B cell (primary cell): ENCODE measurements at regions not wholly inside any gene's neighbourhood (a gene's known extent, or its start where the extent isn't known, plus 50 kb on each side); places are given as distances from the start of the nearest gene placed in this dataset.

Experiments used
- ATAC-seq: fragments of 200-7000 bp; cut with Tn5 transposase; one replicate; pipeline ENCODE4 v1.10.0; 2021; ENCODE audit warnings: low read depth, mild to moderate bottlenecking, moderate number of reproducible peaks, moderate library complexity
- CTCF ChIA-PET: fragments of 350-600 bp; sonication (Branson Sonifier 250); formaldehyde crosslinking; loops from one replicate; lab custom pipeline; 2021; ENCODE audit warnings: antibody characterized with exemption, inconsistent platforms; lab: Charles Lee
- POLR2A ChIA-PET: fragments of 350-600 bp; sonication (Branson Sonifier 250); formaldehyde crosslinking; loops from one replicate; lab custom pipeline; 2021; ENCODE audit warnings: antibody characterized with exemption; lab: Charles Lee
- DNase-seq: peaks from one replicate; pipeline ENCODE4 v3.0.0; 2013
- H2AFZ ChIP-seq: 2 replicates; pipeline ENCODE4 v1.6.1; 2012; ENCODE audit warnings: mild to moderate bottlenecking, low read depth, low read length; ENCODE audit not compliant: insufficient read depth, poor library complexity, severe bottlenecking
- H3K27ac ChIP-seq, 2 donors: 1 replicate in 1 of 2; 2 replicates in 1 of 2; pipeline ENCODE4 v1.5.1; 2012 to 2013; ENCODE audit warnings: low read length in 2 of 2, mild to moderate bottlenecking in 2 of 2, moderate library complexity in 1 of 2
- H3K27me3 ChIP-seq, 4 experiments: fragments of 200-600 bp in 1 of 4; sonication (generic) in 1 of 4; replicated peaks in 1 of 4; 1 replicate in 2 of 4; 2 replicates in 2 of 4; pipeline versions ENCODE4 v1.6.1 to v1.7.0; 2013 to 2016; ENCODE audit warnings: low read length in 3 of 4, mild to moderate bottlenecking in 2 of 4, mixed read lengths in 1 of 4, moderate library complexity in 1 of 4; ENCODE audit not compliant: insufficient read depth in 4 of 4, control insufficient read depth in 3 of 4; ENCODE audit errors: control extremely low read depth in 1 of 4
- H3K36me3 ChIP-seq, 2 experiments: replicated peaks in 1 of 2; 1 replicate in 1 of 2; 2 replicates in 1 of 2; pipeline versions ENCODE4 v1.6.1 to v1.7.1; 2013; ENCODE audit warnings: low read length in 1 of 2; ENCODE audit not compliant: insufficient read depth in 2 of 2, control insufficient read depth in 1 of 2; ENCODE audit errors: control extremely low read depth in 1 of 2, extremely low read depth in 1 of 2
- H3K4me1 ChIP-seq, 2 donors: fragments of 200-600 bp in 1 of 2; sonication (generic) in 1 of 2; 1 replicate in 1 of 2; 2 replicates in 1 of 2; pipeline versions ENCODE4 v1.5.1 to v1.6.1; 2013 to 2017; ENCODE audit warnings: low read length in 2 of 2; ENCODE audit not compliant: control insufficient read depth in 2 of 2, insufficient read depth in 2 of 2
- H3K4me2 ChIP-seq: replicated peaks from 2 replicates; pipeline ENCODE3; 2012; ENCODE audit warnings: mild to moderate bottlenecking, low read depth, low read length; ENCODE audit not compliant: poor library complexity, severe bottlenecking
- H3K4me3 ChIP-seq, 5 experiments: fragments of 200-600 bp in 1 of 5; sonication (generic) in 1 of 5; 1 replicate in 3 of 5; 2 replicates in 2 of 5; pipeline versions ENCODE4 v1.5.1 to v1.7.0; 2011 to 2016; ENCODE audit warnings: low read length in 4 of 5, mild to moderate bottlenecking in 4 of 5, low read depth in 2 of 5, control low read depth in 1 of 5, moderate library complexity in 1 of 5; ENCODE audit not compliant: insufficient read depth in 1 of 5; ENCODE audit errors: control extremely low read depth in 1 of 5, extremely low read depth in 1 of 5
- H3K79me2 ChIP-seq: fragments of 200-600 bp; sonication (generic); one replicate; pipeline ENCODE4 v1.6.0; 2016; ENCODE audit warnings: low read length; ENCODE audit not compliant: control insufficient read depth, insufficient read depth
- H3K9ac ChIP-seq: fragments of 200-600 bp; sonication (generic); 2 replicates; pipeline ENCODE4 v1.6.1; 2017; ENCODE audit warnings: mild to moderate bottlenecking, low read length, moderate library complexity
- H3K9me3 ChIP-seq, 3 donors: one replicate each; pipeline versions ENCODE4 v1.6.1 to v1.7.1; 2013; ENCODE audit warnings: low read length in 2 of 3; ENCODE audit not compliant: control insufficient read depth in 2 of 3, insufficient read depth in 1 of 3; ENCODE audit errors: control extremely low read depth in 1 of 3
- H4K20me1 ChIP-seq: 2 replicates; pipeline ENCODE4 v1.6.0; 2012; ENCODE audit warnings: mild to moderate bottlenecking, low read length; ENCODE audit not compliant: insufficient read depth, control insufficient read depth, poor library complexity, severe bottlenecking
- H3K27ac Mint-ChIP-seq: one replicate; pipeline ENCODE4 v1.8.0; 2021; ENCODE audit warnings: mixed read lengths
- H3K27me3 Mint-ChIP-seq: one replicate; pipeline ENCODE4 v1.8.0; 2021; ENCODE audit warnings: mixed read lengths
- H3K4me1 Mint-ChIP-seq: one replicate; pipeline ENCODE4 v1.8.0; 2021; ENCODE audit warnings: mixed read lengths
- H3K4me3 Mint-ChIP-seq: one replicate; pipeline ENCODE4 v1.8.0; 2021; ENCODE audit warnings: mixed read lengths
- H3K9me3 Mint-ChIP-seq: one replicate; pipeline ENCODE4 v1.8.0; 2022; ENCODE audit warnings: mixed read lengths; ENCODE audit not compliant: insufficient read depth
- CTCF ChIP-seq: fragments of 200-600 bp; IDR thresholded peaks from one replicate; pipeline ENCODE4 v1.8.0; 2022; ENCODE audit warnings: antibody characterized with exemption, mild to moderate bottlenecking
- EZH2 ChIP-seq: IDR thresholded peaks from 2 replicates; pipeline ENCODE4 v1.6.1; 2012; ENCODE audit warnings: borderline replicate concordance, low read depth, mild to moderate bottlenecking, moderate library complexity, low read length; ENCODE audit not compliant: insufficient read depth, poor library complexity, severe bottlenecking
- WGBS: methylation state at CpG from one replicate; pipeline ENCODE4 v1.1.5; 2013; ENCODE audit warnings: missing lambda C conversion rate; ENCODE audit not compliant: insufficient coverage; 5-methylcytosine and 5-hydroxymethylcytosine counted together
- intact Hi-C: fragments of 100-400 bp; cut with micrococcal nuclease; formaldehyde crosslinking; loops from one replicate; pipeline ENCODE4 v1.10.0; 2022

GRCh38 chr6:6993503-6994237, 114.1 kb upstream of the RREB1 start:
- H3K36me3 ChIP-seq: no peaks in the 10 kb centered on the region
- H4K20me1 ChIP-seq: no peaks in the 10 kb centered on the region
- CTCF ChIA-PET: interaction anchor here (0.6 to 1.3 kb wide), 4 partner anchors 15 to 211 kb away, joined by 3 read pairs; no protein-coding TSS in a partner anchor
- DNase-seq: no peak
- no peak for TF ChIP-seq EZH2
- TF ChIP-seq CTCF: no peak
- H3K4me1 Mint-ChIP-seq: no peaks in the 10 kb centered on the region
- no peak for ATAC-seq
- peaks cover 5% of the 10 kb centered on the region for H3K27me3 Mint-ChIP-seq
- POLR2A ChIA-PET: interaction anchor here (0.7 kb wide), 1 partner anchor 160 kb away, joined by 4 read pairs; no protein-coding TSS in a partner anchor
- H3K27me3 ChIP-seq: no peaks in the 10 kb centered on the region
- no peak overlapping the region for H3K4me2 ChIP-seq
- no CpG with 5 or more reads among the region's 4 CpGs for WGBS
- no peaks in the 10 kb centered on the region for H3K9me3 ChIP-seq
- intact Hi-C loops: no loop called here
- H3K27ac ChIP-seq: no peak overlapping the region
- no peaks in the 10 kb centered on the region for H3K9me3 Mint-ChIP-seq
- H3K27ac Mint-ChIP-seq: no peak overlapping the region
- no peak overlapping the region for H3K9ac ChIP-seq
- H3K4me3 ChIP-seq: no peak overlapping the region
- H2AFZ ChIP-seq: no peak overlapping the region
- H3K79me2 ChIP-seq: no peaks in the 10 kb centered on the region
- H3K4me1 ChIP-seq: no peaks in the 10 kb centered on the region
- H3K4me3 Mint-ChIP-seq: no peak overlapping the region

- Mint-ChIP-seq H3K4me3 (no peak overlapping the region), H3K4me1 (no peaks in the 10 kb centered on the region), H3K9me3 (no peaks in the 10 kb centered on the region), H3K27me3 (peaks cover 5% of the 10 kb centered on the region), H3K27ac (no peak overlapping the region)
- POLR2A ChIA-PET: no interaction called here
- Histone ChIP-seq H3K27ac (no peak overlapping the region), H3K36me3 (no peaks in the 10 kb centered on the region), H3K4me3 (no peak overlapping the region), H3K4me1 (no peaks in the 10 kb centered on the region), H3K79me2 (no peaks in the 10 kb centered on the region), H3K9ac (no peak overlapping the region), H2AFZ (no peak overlapping the region), H3K9me3 (no peaks in the 10 kb centered on the region), H3K4me2 (no peak overlapping the region), H4K20me1 (no peaks in the 10 kb centered on the region), H3K27me3 (peaks cover 0 to 3% (median 0%) of the 10 kb centered on the region in 4 experiments)
- WGBS: 97% methylated on average over 3 of the region's 8 CpGs
- TF ChIP-seq CTCF: no peak
- TF ChIP-seq EZH2: no peak
- ATAC-seq (no peak), DNase-seq (no peak)
- intact Hi-C loops: no loop called here
- CTCF ChIA-PET: interaction anchor here (1.3 kb wide), 1 partner anchor 247 kb away, joined by 3 read pairs; no protein-coding TSS in a partner anchor
These were observed 113.0 kb upstream of the RREB1 start for GRCh38 chr6:6994796-6995195.
